ENCODE measurements at regions not wholly inside any gene's neighbourhood (a gene's known extent, or its start where the extent isn't known, plus 50 kb on each side); places are given as distances from the start of the nearest gene placed in this dataset.

GRCh38 chr5:38051711-38052511, 206.4 kb upstream of the EGFLAM start:
- Histone ChIP-seq H3K9me3 (no peaks in the 10 kb centered on the region), H3K4me1 (no peaks in the 10 kb centered on the region), H3K4me3 (no peak overlapping the region), H3K27me3 (no peaks in the 10 kb centered on the region), H3K36me3 (replicated peaks in 1 of 2; ENCODE audit: insufficient read depth in 1 of 2, low read depth in 2 of 2) (no peaks in the 10 kb centered on the region), H3K27ac (no peak overlapping the region)
- DNase-seq: no peak
- intact Hi-C loops (cut with DNase I): no loop called here
- ATAC-seq: no peak
- no peak for TF ChIP-seq CTCF (IDR thresholded peaks at IDR 0.05)
- no peak for TF ChIP-seq POLR2A (IDR thresholded peaks at IDR 0.05)
- WGBS, 2 donors: 66 to 71% methylated on average over 12 of the region's 12 CpGs

GRCh38 chr5:38048400-38048799, 208.6 kb upstream of the GDNF start:
- 53 to 54% methylated on average over 3 of the region's 3 CpGs for WGBS, 2 donors
- Histone ChIP-seq H3K9me3 (no peaks in the 10 kb centered on the region), H3K4me1 (no peaks in the 10 kb centered on the region), H3K36me3 (replicated peaks in 1 of 2; ENCODE audit: insufficient read depth in 1 of 2, low read depth in 2 of 2) (no peaks in the 10 kb centered on the region), H3K27me3 (no peaks in the 10 kb centered on the region), H3K27ac (no peak overlapping the region), H3K4me3 (no peak overlapping the region)
- intact Hi-C loops (cut with DNase I): no loop called here
- ATAC-seq (no peak), DNase-seq (no peak)
- TF ChIP-seq CTCF (IDR thresholded peaks at IDR 0.05): no peak
- TF ChIP-seq POLR2A (IDR thresholded peaks at IDR 0.05): no peak

- Histone ChIP-seq H3K27ac (no peak overlapping the region), H3K4me3 (no peak overlapping the region), H3K9me3 (no peaks in the 10 kb centered on the region), H3K36me3 (replicated peaks in 1 of 2; ENCODE audit: insufficient read depth in 1 of 2, low read depth in 2 of 2) (no peaks in the 10 kb centered on the region), H3K4me1 (no peaks in the 10 kb centered on the region), H3K27me3 (no peaks in the 10 kb centered on the region)
- WGBS, 2 donors: 82 to 85% methylated on average over 7 of the region's 7 CpGs
- ATAC-seq (no peak), DNase-seq (no peak)
- TF ChIP-seq POLR2A (IDR thresholded peaks at IDR 0.05) (no peak), CTCF (IDR thresholded peaks at IDR 0.05) (no peak)
- intact Hi-C loops (cut with DNase I): no loop called here
These were observed 206.3 kb upstream of the GDNF start for GRCh38 chr5:38046103-38046502.

GRCh38 chr5:38045446-38045845, 205.6 kb upstream of the GDNF start:
- intact Hi-C loops (cut with DNase I): no loop called here
- Histone ChIP-seq H3K4me3 (no peak overlapping the region), H3K27me3 (no peaks in the 10 kb centered on the region), H3K4me1 (no peaks in the 10 kb centered on the region), H3K36me3 (replicated peaks in 1 of 2; ENCODE audit: insufficient read depth in 1 of 2, low read depth in 2 of 2) (no peaks in the 10 kb centered on the region), H3K27ac (no peak overlapping the region), H3K9me3 (no peaks in the 10 kb centered on the region)
- ATAC-seq (no peak), DNase-seq (no peak)
- WGBS, 2 donors: 55 to 83% methylated on average over 1 of the region's 1 CpG
- TF ChIP-seq POLR2A (IDR thresholded peaks at IDR 0.05) (no peak), CTCF (IDR thresholded peaks at IDR 0.05) (no peak)

GRCh38 chr5:38039826-38040225, 200.0 kb upstream of the GDNF start:
- Histone ChIP-seq H3K4me1 (no peaks in the 10 kb centered on the region), H3K27me3 (no peaks in the 10 kb centered on the region), H3K4me3 (no peak overlapping the region), H3K36me3 (replicated peaks in 1 of 2; ENCODE audit: insufficient read depth in 1 of 2, low read depth in 2 of 2) (no peaks in the 10 kb centered on the region), H3K27ac (no peak overlapping the region), H3K9me3 (no peaks in the 10 kb centered on the region)
- intact Hi-C loops (cut with DNase I): no loop called here
- DNase-seq (no peak), ATAC-seq (no peak)
- WGBS, 2 donors: 49 to 70% methylated on average over 3 of the region's 3 CpGs
- TF ChIP-seq CTCF (IDR thresholded peaks at IDR 0.05) (no peak), POLR2A (IDR thresholded peaks at IDR 0.05) (no peak)

Measured in body of pancreas (tissue), 4 donors.